ENCODE measurements at regions not wholly inside any gene's neighbourhood (a gene's known extent, or its start where the extent isn't known, plus 50 kb on each side); places are given as distances from the start of the nearest gene placed in this dataset.

GRCh38 chr18:30415903-30416302 lies 626.6 kb downstream of the DSC3 start:
- H3K27ac ChIP-seq = no peak overlapping the region
- TF ChIP-seq, protein P1, sequence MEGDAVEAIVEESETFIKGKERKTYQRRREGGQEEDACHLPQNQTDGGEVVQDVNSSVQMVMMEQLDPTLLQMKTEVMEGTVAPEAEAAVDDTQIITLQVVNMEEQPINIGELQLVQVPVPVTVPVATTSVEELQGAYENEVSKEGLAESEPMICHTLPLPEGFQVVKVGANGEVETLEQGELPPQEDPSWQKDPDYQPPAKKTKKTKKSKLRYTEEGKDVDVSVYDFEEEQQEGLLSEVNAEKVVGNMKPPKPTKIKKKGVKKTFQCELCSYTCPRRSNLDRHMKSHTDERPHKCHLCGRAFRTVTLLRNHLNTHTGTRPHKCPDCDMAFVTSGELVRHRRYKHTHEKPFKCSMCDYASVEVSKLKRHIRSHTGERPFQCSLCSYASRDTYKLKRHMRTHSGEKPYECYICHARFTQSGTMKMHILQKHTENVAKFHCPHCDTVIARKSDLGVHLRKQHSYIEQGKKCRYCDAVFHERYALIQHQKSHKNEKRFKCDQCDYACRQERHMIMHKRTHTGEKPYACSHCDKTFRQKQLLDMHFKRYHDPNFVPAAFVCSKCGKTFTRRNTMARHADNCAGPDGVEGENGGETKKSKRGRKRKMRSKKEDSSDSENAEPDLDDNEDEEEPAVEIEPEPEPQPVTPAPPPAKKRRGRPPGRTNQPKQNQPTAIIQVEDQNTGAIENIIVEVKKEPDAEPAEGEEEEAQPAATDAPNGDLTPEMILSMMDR (IDR thresholded peaks at IDR 0.05) = no peak
- no peaks in the 10 kb centered on the region for H3K4me1 ChIP-seq

GRCh38 chr18:30409120-30409519 lies 633.4 kb downstream of the DSC3 start:
- H3K4me3 ChIP-seq = no peak overlapping the region
- H3K36me3 ChIP-seq = no peaks in the 10 kb centered on the region
- intact Hi-C loops (cut with DNase I) = no loop called here
- no peaks in the 10 kb centered on the region for H3K27me3 ChIP-seq
- H3K4me1 ChIP-seq = no peaks in the 10 kb centered on the region
- TF ChIP-seq, protein P1 (IDR thresholded peaks at IDR 0.05) = no peak
- DNase-seq (no peak), ATAC-seq (no peak)
- no peak overlapping the region for H3K27ac ChIP-seq
- no peaks in the 10 kb centered on the region for H3K9me3 ChIP-seq

More at GRCh38 chr18:30415903-30416302, 626.6 kb downstream of the DSC3 start:
- DNase-seq (no peak), ATAC-seq (no peak)
- H3K36me3 ChIP-seq = no peaks in the 10 kb centered on the region
- H3K27me3 ChIP-seq = no peaks in the 10 kb centered on the region
- no peak overlapping the region for H3K4me3 ChIP-seq
- intact Hi-C loops (cut with DNase I) = no loop called here
- H3K9me3 ChIP-seq = no peaks in the 10 kb centered on the region

DNA sequence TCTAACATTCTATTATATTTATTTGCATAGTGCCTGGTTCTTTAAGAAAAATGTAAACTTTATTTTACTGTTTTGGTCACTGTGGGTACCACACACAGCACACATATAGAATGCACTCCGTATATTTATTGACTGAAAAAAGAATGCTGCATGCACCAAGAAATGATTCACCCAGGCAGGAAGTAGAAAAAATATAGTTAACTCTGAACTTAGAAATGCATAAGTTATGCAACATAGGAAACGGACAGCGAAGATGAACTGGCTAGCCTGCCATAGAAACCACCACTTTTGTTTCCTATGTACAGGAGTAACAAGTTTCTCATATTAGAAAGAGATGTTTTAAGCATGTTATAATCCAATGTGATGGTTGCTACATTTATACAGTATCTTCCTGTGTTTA lies 635.8 kb downstream of the DSC3 start:
- Histone ChIP-seq H3K27ac (no peak overlapping the region), H3K27me3 (no peaks in the 10 kb centered on the region), H3K4me3 (no peak overlapping the region), H3K36me3 (no peaks in the 10 kb centered on the region), H3K4me1 (no peaks in the 10 kb centered on the region), H3K9me3 (no peaks in the 10 kb centered on the region)
- TF ChIP-seq, protein P1 (IDR thresholded peaks at IDR 0.05) = no peak
- DNase-seq (no peak), ATAC-seq (no peak)
- intact Hi-C loops (cut with DNase I) = no loop called here

DNA sequence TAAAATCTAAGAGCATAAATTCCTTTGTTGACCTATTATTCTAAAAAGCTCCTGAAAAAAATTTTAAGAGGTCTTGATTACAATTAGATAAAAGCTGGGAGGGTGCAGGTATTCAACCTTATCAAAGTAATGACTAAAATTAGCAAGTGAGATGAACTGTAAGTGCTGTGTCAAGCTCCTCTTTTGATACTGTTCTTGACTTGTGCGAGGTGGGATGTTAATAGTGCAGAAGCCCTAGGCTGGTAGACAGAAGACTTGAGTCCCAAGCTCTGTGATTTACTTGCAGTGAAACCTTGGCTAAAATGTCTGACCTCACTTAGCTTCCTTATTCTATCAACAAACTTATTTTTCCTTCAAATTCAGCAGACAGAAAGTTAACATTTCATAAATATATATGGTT lies 637.5 kb downstream of the DSC3 start:
- TF ChIP-seq, protein P1 (IDR thresholded peaks at IDR 0.05) = no peak
- no peak for DNase-seq
- H3K36me3 ChIP-seq = no peaks in the 10 kb centered on the region
- no peak overlapping the region for H3K4me3 ChIP-seq
- no peak overlapping the region for H3K27ac ChIP-seq
- H3K9me3 ChIP-seq = no peaks in the 10 kb centered on the region
- no peak for ATAC-seq
- H3K27me3 ChIP-seq = no peaks in the 10 kb centered on the region
- intact Hi-C loops (cut with DNase I) = no loop called here
- no peaks in the 10 kb centered on the region for H3K4me1 ChIP-seq

DNA sequence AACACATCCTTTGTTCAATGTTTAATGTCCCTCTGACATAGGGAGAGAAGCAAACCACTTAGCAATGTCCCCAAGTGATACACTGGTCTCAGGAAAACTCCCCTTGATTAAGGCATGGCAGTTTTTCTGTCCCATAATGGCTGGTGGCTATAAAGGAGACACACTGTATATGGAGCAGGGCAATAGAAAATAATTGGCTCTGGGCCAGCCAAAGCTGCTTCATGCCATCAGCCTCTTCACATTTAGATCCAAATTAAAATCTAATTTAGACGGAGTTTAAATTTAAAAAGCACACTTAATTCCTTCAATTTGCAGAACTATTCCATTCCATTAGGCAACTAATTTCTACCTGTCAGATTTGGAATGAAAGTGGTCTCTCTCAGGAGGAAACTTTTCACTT lies 638.1 kb downstream of the DSC3 start:
- ATAC-seq (no peak), DNase-seq (no peak)
- no peaks in the 10 kb centered on the region for H3K9me3 ChIP-seq
- H3K4me1 ChIP-seq = no peaks in the 10 kb centered on the region
- intact Hi-C loops (cut with DNase I) = no loop called here
- no peak overlapping the region for H3K27ac ChIP-seq
- H3K4me3 ChIP-seq = no peak overlapping the region
- no peaks in the 10 kb centered on the region for H3K27me3 ChIP-seq
- TF ChIP-seq, protein P1 (IDR thresholded peaks at IDR 0.05) = no peak
- H3K36me3 ChIP-seq = no peaks in the 10 kb centered on the region

GRCh38 chr18:30403278-30403677 lies 639.3 kb downstream of the DSC3 start:
- H3K4me1 ChIP-seq = no peaks in the 10 kb centered on the region
- H3K4me3 ChIP-seq = no peak overlapping the region
- no peaks in the 10 kb centered on the region for H3K36me3 ChIP-seq
- no peaks in the 10 kb centered on the region for H3K27me3 ChIP-seq
- H3K27ac ChIP-seq = no peak overlapping the region
- intact Hi-C loops (cut with DNase I) = no loop called here
- TF ChIP-seq, protein P1 (IDR thresholded peaks at IDR 0.05) = no peak
- ATAC-seq (no peak), DNase-seq (no peak)
- no peaks in the 10 kb centered on the region for H3K9me3 ChIP-seq

All from upper lobe of right lung (tissue), 1 donor.